K562 (cell line): ENCODE measurements at regions not wholly inside any gene's neighbourhood (a gene's known extent, or its start where the extent isn't known, plus 50 kb on each side); places are given as distances from the start of the nearest gene placed in this dataset.

Experiments used
- ATAC-seq: fragments of 200-7000 bp; cut with Tn5 transposase; 3 replicates; pipeline ENCODE4 v1.9.1; 2020; ENCODE audit warnings: moderate library complexity
- BruUV-seq: library from RNA; stranded (reverse); fragments of 400-500 nt; replicated peaks from 2 replicates; lab custom pipeline; 2021; lab: Mats Ljungman, UMichigan
- CTCF ChIA-PET: fragments of 300-600 bp; formaldehyde crosslinking; extraction: SDS; loops from one replicate; lab custom pipeline; 2021; ENCODE audit warnings: low intra/inter-chr PET ratio; lab: Yijun Ruan, JAX
- POLR2A ChIA-PET: fragments of 300-600, 350-650 bp; sonication (Branson Sonifier 250); formaldehyde crosslinking; extraction: SDS; loops from one replicate; lab custom pipeline; 2021; ENCODE audit warnings: antibody characterized with exemption, inconsistent platforms; lab: Yijun Ruan, JAX
- DNase-seq, 4 experiments: peaks; one replicate each; pipeline versions ENCODE4 v3.0.0 to v3.0.0-alpha.2; 2011 to 2018; ENCODE audit warnings: low spot score in 3 of 4, mixed read lengths in 3 of 4; ENCODE audit errors: extremely low read depth in 1 of 4
- FAIRE-seq: peaks from 2 replicates; lab custom pipeline; 2011; peaks lifted over from hg19 to GRCh38; lab: Jason Lieb, UNC
- H2AFZ ChIP-seq: 2 replicates; pipeline ENCODE4 v1.6.0; 2011; ENCODE audit warnings: low read depth, low read length, control low read depth, inconsistent platforms
- H3K27ac ChIP-seq: fragments of 200-600 bp; 3 replicates; pipeline ENCODE4 v1.8.0; 2011; ENCODE audit warnings: low read depth, mild to moderate bottlenecking, control low read depth, inconsistent platforms, low read length, moderate library complexity, mixed read lengths; ENCODE audit errors: extremely low read depth
- H3K27me3 ChIP-seq, 2 experiments: fragments of 300-600 bp in 1 of 2; 2 replicates in 1 of 2; 3 replicates in 1 of 2; pipeline versions ENCODE4 v1.6.0 to v1.8.0; 2011; ENCODE audit warnings: inconsistent platforms in 2 of 2, low read length in 2 of 2, mild to moderate bottlenecking in 1 of 2, mixed read lengths in 1 of 2, moderate library complexity in 1 of 2; ENCODE audit not compliant: control insufficient read depth in 2 of 2, insufficient read depth in 2 of 2
- H3K36me3 ChIP-seq: fragments of 300-600 bp; 3 replicates; pipeline ENCODE4 v1.8.0; 2011; ENCODE audit warnings: mild to moderate bottlenecking, low read length, inconsistent platforms; ENCODE audit not compliant: control insufficient read depth, insufficient read depth
- H3K4me1 ChIP-seq, 2 experiments: fragments of 200-600 bp in 1 of 2; replicated peaks in 1 of 2; 2 replicates in 1 of 2; 3 replicates in 1 of 2; pipeline versions ENCODE4 v1.5.1 to v1.8.0; 2011; ENCODE audit warnings: inconsistent platforms in 2 of 2, low read length in 2 of 2, mild to moderate bottlenecking in 1 of 2, mixed read lengths in 1 of 2, moderate library complexity in 1 of 2; ENCODE audit not compliant: control insufficient read depth in 2 of 2, insufficient read depth in 2 of 2
- H3K4me2 ChIP-seq: 2 replicates; pipeline ENCODE4 v1.6.1; 2011; ENCODE audit warnings: low read length, control low read depth, inconsistent platforms, mixed read lengths; ENCODE audit not compliant: insufficient read depth
- H3K4me3 ChIP-seq: fragments of 200-600 bp; sonication (generic), shearing (Covaris generic); 2 replicates; pipeline ENCODE4 v1.5.1; 2016; ENCODE audit warnings: control low read depth, inconsistent platforms
- H3K79me2 ChIP-seq: fragments of 200-600 bp; 3 replicates; pipeline ENCODE4 v1.8.0; 2011; ENCODE audit warnings: low read length, inconsistent platforms; ENCODE audit not compliant: control insufficient read depth, insufficient read depth
- H3K9ac ChIP-seq, 2 experiments: 2 replicates each; pipeline versions ENCODE4 v1.6.0 to v1.6.1; 2011; ENCODE audit warnings: low read depth in 2 of 2, low read length in 2 of 2, control low read depth in 1 of 2, inconsistent platforms in 1 of 2, mild to moderate bottlenecking in 1 of 2, mixed read lengths in 1 of 2; ENCODE audit not compliant: insufficient read depth in 1 of 2
- H3K9me1 ChIP-seq: one replicate; pipeline ENCODE4 v1.6.0; 2011; ENCODE audit warnings: inconsistent platforms, mild to moderate bottlenecking, low read length, moderate library complexity; ENCODE audit not compliant: control insufficient read depth, insufficient read depth
- H3K9me3 ChIP-seq: replicated peaks from 2 replicates; pipeline ENCODE4 v1.5.1; 2011; ENCODE audit warnings: low read depth, low read length, inconsistent platforms; ENCODE audit not compliant: control insufficient read depth, insufficient read depth
- H4K20me1 ChIP-seq: replicated peaks from 2 replicates; pipeline ENCODE4 v1.6.1; 2011; ENCODE audit warnings: low read length, inconsistent platforms, mixed read lengths; ENCODE audit not compliant: control insufficient read depth, insufficient read depth
- HDAC1 ChIP-seq, 2 experiments: fragments of 450-650 bp; IDR thresholded peaks; 2 replicates each; pipeline ENCODE4 v1.6.1; 2016 to 2017; ENCODE audit warnings: inconsistent platforms in 1 of 2, mild to moderate bottlenecking in 1 of 2, moderate library complexity in 1 of 2
- NFATC3 ChIP-seq: fragments of 450-650 bp; IDR thresholded peaks from 2 replicates; pipeline ENCODE4 v1.6.1; 2017; ENCODE audit warnings: mild to moderate bottlenecking
- NR1H2 ChIP-seq: sonication (generic); formaldehyde crosslinking; IDR thresholded peaks from 2 replicates; pipeline ENCODE4 v1.4.0; 2020; ENCODE audit warnings: mild to moderate bottlenecking, missing genetic modification reagents
- SPI1 ChIP-seq: IDR thresholded peaks from 2 replicates; pipeline ENCODE4 v1.6.1; 2011; ENCODE audit warnings: low read depth, low read length, control low read depth, borderline replicate concordance
- SREBF2 ChIP-seq: sonication (generic); formaldehyde crosslinking; IDR thresholded peaks from 2 replicates; pipeline ENCODE4 v1.4.0; 2020; ENCODE audit warnings: mild to moderate bottlenecking, missing genetic modification reagents
- ZNF217 ChIP-seq: sonication (generic); formaldehyde crosslinking; IDR thresholded peaks from 2 replicates; pipeline ENCODE4 v1.8.0; 2022; ENCODE audit warnings: mild to moderate bottlenecking, missing genetic modification reagents
- ZNF695 ChIP-seq: fragments of 450-650 bp; formaldehyde crosslinking; IDR thresholded peaks from 2 replicates; pipeline ENCODE4 v1.4.0; 2020; ENCODE audit warnings: mild to moderate bottlenecking, moderate library complexity
- ZNF75A ChIP-seq: fragments of 450-650 bp; formaldehyde crosslinking; IDR thresholded peaks from 2 replicates; pipeline ENCODE4 v1.4.0; 2020; ENCODE audit warnings: mild to moderate bottlenecking
- WGBS: fragments of 100-300 bp; shearing (Covaris generic); methylation state at CpG from one replicate; pipeline ENCODE4 v1.1.6; 2016; ENCODE audit warnings: low coverage, mixed read lengths; ENCODE audit not compliant: insufficient coverage; ENCODE audit errors: missing lambda C conversion rate; 5-methylcytosine and 5-hydroxymethylcytosine counted together
- in situ Hi-C: fragments of 300-500 bp; cut with MboI; formaldehyde crosslinking; loops from 4 replicates; pipeline ENCODE4 v1.15.0; 2018; ENCODE audit warnings: inconsistent platforms, mixed read lengths
- intact Hi-C: fragments of 100-400 bp; cut with micrococcal nuclease; formaldehyde crosslinking; loops from 2 replicates; pipeline ENCODE4 v1.14.2; 2022
- TF ChIP-seq, protein P1 (sequence below), 2 experiments: fragments of 150-350 bp in 1 of 2; IDR thresholded peaks; 2 replicates each; pipeline ENCODE4 v1.6.1; 2012 to 2016; ENCODE audit warnings: low read depth in 2 of 2, low read length in 2 of 2, mild to moderate bottlenecking in 1 of 2, moderate library complexity in 1 of 2
- TF ChIP-seq, protein P2 (sequence below): sonication (generic); formaldehyde crosslinking; IDR thresholded peaks from 2 replicates; pipeline ENCODE4 v1.8.0; 2023; ENCODE audit warnings: mild to moderate bottlenecking, missing genetic modification reagents
- TF ChIP-seq, protein P3 (sequence below): sonication (generic); formaldehyde crosslinking; IDR thresholded peaks from 2 replicates; pipeline ENCODE4 v1.8.1; 2023; ENCODE audit warnings: mild to moderate bottlenecking, missing genetic modification reagents

DNA sequence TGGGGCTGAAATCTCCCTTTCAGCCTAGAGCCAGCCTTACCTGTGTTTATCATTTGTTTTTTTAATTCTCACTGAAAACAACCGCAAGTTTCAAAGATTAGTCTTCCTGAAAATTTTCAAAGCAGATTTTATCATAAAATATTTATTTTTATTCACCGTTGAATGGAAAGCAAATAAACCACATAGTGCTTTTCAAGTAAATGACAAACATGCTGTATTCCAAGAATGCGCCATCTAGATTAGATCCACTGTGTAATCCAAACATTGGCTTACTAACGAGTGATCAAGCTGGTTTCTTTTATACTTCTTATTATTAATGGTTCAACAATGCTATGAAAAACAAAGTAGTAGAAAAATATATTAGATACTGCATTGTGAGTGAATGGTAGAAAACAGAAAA, 1176.2 kb upstream of the IGFBP7 start:
- DNase-seq (no peak), ATAC-seq (no peak), FAIRE-seq (no peak)
- no peak overlapping the region for H2AFZ ChIP-seq
- in situ Hi-C loops (no loop called here), intact Hi-C loops (no loop called here)
- no peaks in the 10 kb centered on the region for H3K9me3 ChIP-seq
- BruUV-seq: no TSS peak
- H3K4me2 ChIP-seq: no peak overlapping the region
- WGBS: 0% methylated on average over 4 of the region's 4 CpGs
- H3K79me2 ChIP-seq: no peaks in the 10 kb centered on the region
- ChIA-PET POLR2A (no interaction called here), CTCF (no interaction called here)
- H3K4me1 ChIP-seq: no peaks in the 10 kb centered on the region
- H3K27ac ChIP-seq: no peak overlapping the region
- H3K4me3 ChIP-seq: no peak overlapping the region
- H3K9me1 ChIP-seq: no peaks in the 10 kb centered on the region
- H3K27me3 ChIP-seq: no peaks in the 10 kb centered on the region
- H3K36me3 ChIP-seq: no peaks in the 10 kb centered on the region
- H3K9ac ChIP-seq: no peak overlapping the region
- H4K20me1 ChIP-seq: no peaks in the 10 kb centered on the region
- no peak for TF ChIP-seq ZNF217 (CRISPR knock-in tag)
- TF ChIP-seq, protein P1, sequence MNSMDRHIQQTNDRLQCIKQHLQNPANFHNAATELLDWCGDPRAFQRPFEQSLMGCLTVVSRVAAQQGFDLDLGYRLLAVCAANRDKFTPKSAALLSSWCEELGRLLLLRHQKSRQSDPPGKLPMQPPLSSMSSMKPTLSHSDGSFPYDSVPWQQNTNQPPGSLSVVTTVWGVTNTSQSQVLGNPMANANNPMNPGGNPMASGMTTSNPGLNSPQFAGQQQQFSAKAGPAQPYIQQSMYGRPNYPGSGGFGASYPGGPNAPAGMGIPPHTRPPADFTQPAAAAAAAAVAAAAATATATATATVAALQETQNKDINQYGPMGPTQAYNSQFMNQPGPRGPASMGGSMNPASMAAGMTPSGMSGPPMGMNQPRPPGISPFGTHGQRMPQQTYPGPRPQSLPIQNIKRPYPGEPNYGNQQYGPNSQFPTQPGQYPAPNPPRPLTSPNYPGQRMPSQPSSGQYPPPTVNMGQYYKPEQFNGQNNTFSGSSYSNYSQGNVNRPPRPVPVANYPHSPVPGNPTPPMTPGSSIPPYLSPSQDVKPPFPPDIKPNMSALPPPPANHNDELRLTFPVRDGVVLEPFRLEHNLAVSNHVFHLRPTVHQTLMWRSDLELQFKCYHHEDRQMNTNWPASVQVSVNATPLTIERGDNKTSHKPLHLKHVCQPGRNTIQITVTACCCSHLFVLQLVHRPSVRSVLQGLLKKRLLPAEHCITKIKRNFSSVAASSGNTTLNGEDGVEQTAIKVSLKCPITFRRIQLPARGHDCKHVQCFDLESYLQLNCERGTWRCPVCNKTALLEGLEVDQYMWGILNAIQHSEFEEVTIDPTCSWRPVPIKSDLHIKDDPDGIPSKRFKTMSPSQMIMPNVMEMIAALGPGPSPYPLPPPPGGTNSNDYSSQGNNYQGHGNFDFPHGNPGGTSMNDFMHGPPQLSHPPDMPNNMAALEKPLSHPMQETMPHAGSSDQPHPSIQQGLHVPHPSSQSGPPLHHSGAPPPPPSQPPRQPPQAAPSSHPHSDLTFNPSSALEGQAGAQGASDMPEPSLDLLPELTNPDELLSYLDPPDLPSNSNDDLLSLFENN (IDR thresholded peaks at IDR 0.05; ENCODE audit: low read depth in 2 of 2, low read length in 2 of 2): no peak
- TF ChIP-seq SREBF2 (CRISPR knock-in tag): no peak
- TF ChIP-seq SPI1: no peak
- no peak for TF ChIP-seq ZNF75A (CRISPR knock-in tag)
- no peak for TF ChIP-seq NFATC3
- TF ChIP-seq, protein P2, sequence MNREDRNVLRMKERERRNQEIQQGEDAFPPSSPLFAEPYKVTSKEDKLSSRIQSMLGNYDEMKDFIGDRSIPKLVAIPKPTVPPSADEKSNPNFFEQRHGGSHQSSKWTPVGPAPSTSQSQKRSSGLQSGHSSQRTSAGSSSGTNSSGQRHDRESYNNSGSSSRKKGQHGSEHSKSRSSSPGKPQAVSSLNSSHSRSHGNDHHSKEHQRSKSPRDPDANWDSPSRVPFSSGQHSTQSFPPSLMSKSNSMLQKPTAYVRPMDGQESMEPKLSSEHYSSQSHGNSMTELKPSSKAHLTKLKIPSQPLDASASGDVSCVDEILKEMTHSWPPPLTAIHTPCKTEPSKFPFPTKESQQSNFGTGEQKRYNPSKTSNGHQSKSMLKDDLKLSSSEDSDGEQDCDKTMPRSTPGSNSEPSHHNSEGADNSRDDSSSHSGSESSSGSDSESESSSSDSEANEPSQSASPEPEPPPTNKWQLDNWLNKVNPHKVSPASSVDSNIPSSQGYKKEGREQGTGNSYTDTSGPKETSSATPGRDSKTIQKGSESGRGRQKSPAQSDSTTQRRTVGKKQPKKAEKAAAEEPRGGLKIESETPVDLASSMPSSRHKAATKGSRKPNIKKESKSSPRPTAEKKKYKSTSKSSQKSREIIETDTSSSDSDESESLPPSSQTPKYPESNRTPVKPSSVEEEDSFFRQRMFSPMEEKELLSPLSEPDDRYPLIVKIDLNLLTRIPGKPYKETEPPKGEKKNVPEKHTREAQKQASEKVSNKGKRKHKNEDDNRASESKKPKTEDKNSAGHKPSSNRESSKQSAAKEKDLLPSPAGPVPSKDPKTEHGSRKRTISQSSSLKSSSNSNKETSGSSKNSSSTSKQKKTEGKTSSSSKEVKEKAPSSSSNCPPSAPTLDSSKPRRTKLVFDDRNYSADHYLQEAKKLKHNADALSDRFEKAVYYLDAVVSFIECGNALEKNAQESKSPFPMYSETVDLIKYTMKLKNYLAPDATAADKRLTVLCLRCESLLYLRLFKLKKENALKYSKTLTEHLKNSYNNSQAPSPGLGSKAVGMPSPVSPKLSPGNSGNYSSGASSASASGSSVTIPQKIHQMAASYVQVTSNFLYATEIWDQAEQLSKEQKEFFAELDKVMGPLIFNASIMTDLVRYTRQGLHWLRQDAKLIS: no peak
- TF ChIP-seq, protein P3, sequence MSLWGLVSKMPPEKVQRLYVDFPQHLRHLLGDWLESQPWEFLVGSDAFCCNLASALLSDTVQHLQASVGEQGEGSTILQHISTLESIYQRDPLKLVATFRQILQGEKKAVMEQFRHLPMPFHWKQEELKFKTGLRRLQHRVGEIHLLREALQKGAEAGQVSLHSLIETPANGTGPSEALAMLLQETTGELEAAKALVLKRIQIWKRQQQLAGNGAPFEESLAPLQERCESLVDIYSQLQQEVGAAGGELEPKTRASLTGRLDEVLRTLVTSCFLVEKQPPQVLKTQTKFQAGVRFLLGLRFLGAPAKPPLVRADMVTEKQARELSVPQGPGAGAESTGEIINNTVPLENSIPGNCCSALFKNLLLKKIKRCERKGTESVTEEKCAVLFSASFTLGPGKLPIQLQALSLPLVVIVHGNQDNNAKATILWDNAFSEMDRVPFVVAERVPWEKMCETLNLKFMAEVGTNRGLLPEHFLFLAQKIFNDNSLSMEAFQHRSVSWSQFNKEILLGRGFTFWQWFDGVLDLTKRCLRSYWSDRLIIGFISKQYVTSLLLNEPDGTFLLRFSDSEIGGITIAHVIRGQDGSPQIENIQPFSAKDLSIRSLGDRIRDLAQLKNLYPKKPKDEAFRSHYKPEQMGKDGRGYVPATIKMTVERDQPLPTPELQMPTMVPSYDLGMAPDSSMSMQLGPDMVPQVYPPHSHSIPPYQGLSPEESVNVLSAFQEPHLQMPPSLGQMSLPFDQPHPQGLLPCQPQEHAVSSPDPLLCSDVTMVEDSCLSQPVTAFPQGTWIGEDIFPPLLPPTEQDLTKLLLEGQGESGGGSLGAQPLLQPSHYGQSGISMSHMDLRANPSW (CRISPR knock-in tag): no peak
- no peak for TF ChIP-seq HDAC1 (IDR thresholded peaks at IDR 0.05)
- TF ChIP-seq NR1H2 (CRISPR knock-in tag): no peak
- no peak for TF ChIP-seq ZNF695 (CRISPR knock-in tag)
